Ovary (tissue), 7 donors: ENCODE measurements at regions not wholly inside any gene's neighbourhood (a gene's known extent, or its start where the extent isn't known, plus 50 kb on each side); places are given as distances from the start of the nearest gene placed in this dataset.

Experiments
- DNase-seq, 5 donors: peaks; one replicate each; pipeline ENCODE4 v3.0.0-alpha.2; 2019 to 2020
- H3K27ac ChIP-seq, 2 donors: fragments of 200-600 bp; one replicate each; pipeline versions ENCODE4 v1.5.1 to v1.8.0; 2019 to 2022
- H3K27me3 ChIP-seq: fragments of 200-600 bp; one replicate; pipeline ENCODE4 v1.8.0; 2022
- H3K36me3 ChIP-seq: fragments of 200-600 bp; sonication (generic); one replicate; pipeline ENCODE4 v1.5.1; 2019
- H3K4me1 ChIP-seq: one replicate; pipeline ENCODE4 v1.8.1; 2013; ENCODE audit warnings: mild to moderate bottlenecking, moderate library complexity; ENCODE audit not compliant: insufficient read depth
- H3K4me3 ChIP-seq: fragments of 200-600 bp; sonication (generic); one replicate; pipeline ENCODE4 v1.5.1; 2017
- H3K9me3 ChIP-seq, 2 donors: fragments of 200-600 bp in 1 of 2; sonication (generic) in 1 of 2; one replicate each; pipeline versions ENCODE4 v1.5.1 to v1.8.1; 2013 to 2019; ENCODE audit warnings: mild to moderate bottlenecking in 1 of 2, moderate library complexity in 1 of 2
- EP300 ChIP-seq: sonication (generic); formaldehyde crosslinking; IDR thresholded peaks from one replicate; pipeline ENCODE4 v1.6.1; 2017; ENCODE audit warnings: antibody characterized with exemption
- POLR2A ChIP-seq: fragments of 450-650 bp; IDR thresholded peaks from one replicate; pipeline ENCODE4 v1.6.1; 2017; ENCODE audit warnings: antibody characterized with exemption, mild to moderate bottlenecking, moderate library complexity
- WGBS, 3 donors: extraction: QIAGEN DNeasy Blood & Tissue Kit in 1 of 3; methylation state at CpG; one replicate each; pipeline versions ENCODE4 v1.1.5 to v1.1.7; 2013 to 2017; 5-methylcytosine and 5-hydroxymethylcytosine counted together
- intact Hi-C, 4 donors: fragments of 100-400 bp; cut with DNase I; formaldehyde crosslinking; loops; one replicate each; pipeline versions ENCODE4 v1.11.0 to v1.15.1; 2022 to 2023
- TF ChIP-seq, protein P1 (sequence below), 3 donors: fragments of 450-650 bp in 2 of 3; fragments of 200-600 bp in 1 of 3; IDR thresholded peaks; one replicate each; pipeline versions ENCODE4 v1.5.1 to v1.8.0; 2016 to 2022; ENCODE audit warnings: antibody characterized with exemption in 3 of 3, mild to moderate bottlenecking in 1 of 3
- donor health status: DM: no; HTN: no; CAD: no; lungs with moderate emphysema.
- donor health status: DM: no; HTN: no; CAD: no.
- donor health status: Bipolar disorder and iron deficiency.
- donor health status: DM: no; HTN: no; CAD: no.
- donor health status: DM: yes; HTN: yes; CAD: no.

DNA sequence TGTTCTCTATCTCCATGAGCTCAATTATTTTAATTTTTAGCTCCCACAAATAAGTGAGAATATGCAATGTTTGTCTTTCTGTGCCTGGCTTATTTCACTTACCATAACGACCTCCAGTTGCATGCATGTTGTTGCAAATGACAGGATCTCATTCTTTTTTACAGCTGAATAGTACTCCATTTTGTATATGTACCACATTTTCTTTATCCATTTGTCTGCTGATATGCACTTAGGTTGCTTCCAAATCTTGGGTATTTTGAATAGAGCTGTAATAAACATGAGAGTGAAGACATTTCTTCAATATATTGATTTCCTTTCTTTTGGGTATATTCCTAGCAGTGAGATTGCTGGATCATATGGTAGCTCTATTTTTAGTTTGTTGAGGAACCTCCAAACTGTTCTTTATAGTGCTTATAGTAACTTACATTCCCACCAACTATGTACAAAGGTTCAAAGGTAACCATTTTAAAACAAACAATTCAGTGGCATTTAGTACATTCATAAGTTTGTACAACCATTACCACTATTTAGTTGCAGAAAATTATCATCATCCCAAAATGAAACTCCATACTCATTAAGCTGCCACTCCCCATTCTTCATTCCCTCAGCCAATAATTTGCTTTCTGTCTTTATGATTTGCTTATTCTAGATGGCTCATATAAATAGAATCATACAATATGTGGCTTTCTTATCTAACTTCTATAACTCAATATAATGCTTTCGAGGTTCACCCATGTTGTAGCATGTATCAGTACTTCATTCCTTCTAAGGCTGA, 255.9 kb upstream of the NFIA start:
- H3K27ac ChIP-seq: no peak overlapping the region
- intact Hi-C loops: no loop called here
- H3K4me1 ChIP-seq: no peaks in the 10 kb centered on the region

DNA sequence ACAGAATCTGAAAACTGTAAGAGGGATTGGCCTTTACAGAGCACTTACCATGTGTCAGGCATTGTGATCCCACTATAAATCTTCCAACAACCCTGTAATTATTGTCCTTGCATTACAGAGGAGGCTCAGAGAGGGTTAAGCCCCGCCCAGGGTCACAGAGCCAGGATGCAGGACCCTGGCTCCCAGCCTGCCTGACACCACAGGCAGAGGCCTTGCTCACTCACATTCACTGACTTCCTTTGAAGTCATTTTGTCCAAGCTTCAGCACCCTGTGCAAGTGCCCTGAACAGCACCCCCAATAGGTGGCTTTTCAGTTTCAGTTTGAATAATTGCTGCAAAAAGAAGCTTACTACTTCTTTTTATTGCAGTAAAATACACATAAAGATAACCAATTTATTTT, 256.8 kb upstream of the NFIA start:
- Histone ChIP-seq H3K27me3 (no peaks in the 10 kb centered on the region), H3K4me1 (no peaks in the 10 kb centered on the region), H3K4me3 (no peak overlapping the region), H3K27ac (no peak overlapping the region), H3K9me3 (no peaks in the 10 kb centered on the region), H3K36me3 (no peaks in the 10 kb centered on the region)
- intact Hi-C loops: no loop called here
- TF ChIP-seq, protein P1, sequence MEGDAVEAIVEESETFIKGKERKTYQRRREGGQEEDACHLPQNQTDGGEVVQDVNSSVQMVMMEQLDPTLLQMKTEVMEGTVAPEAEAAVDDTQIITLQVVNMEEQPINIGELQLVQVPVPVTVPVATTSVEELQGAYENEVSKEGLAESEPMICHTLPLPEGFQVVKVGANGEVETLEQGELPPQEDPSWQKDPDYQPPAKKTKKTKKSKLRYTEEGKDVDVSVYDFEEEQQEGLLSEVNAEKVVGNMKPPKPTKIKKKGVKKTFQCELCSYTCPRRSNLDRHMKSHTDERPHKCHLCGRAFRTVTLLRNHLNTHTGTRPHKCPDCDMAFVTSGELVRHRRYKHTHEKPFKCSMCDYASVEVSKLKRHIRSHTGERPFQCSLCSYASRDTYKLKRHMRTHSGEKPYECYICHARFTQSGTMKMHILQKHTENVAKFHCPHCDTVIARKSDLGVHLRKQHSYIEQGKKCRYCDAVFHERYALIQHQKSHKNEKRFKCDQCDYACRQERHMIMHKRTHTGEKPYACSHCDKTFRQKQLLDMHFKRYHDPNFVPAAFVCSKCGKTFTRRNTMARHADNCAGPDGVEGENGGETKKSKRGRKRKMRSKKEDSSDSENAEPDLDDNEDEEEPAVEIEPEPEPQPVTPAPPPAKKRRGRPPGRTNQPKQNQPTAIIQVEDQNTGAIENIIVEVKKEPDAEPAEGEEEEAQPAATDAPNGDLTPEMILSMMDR (IDR thresholded peaks at IDR 0.05): no peak
- TF ChIP-seq POLR2A (no peak), EP300 (no peak)
- no peak for DNase-seq
- WGBS, 3 donors: 89 to 100% (median 100%) methylated on average over 1 of the region's 1 CpG

More for the DNA sequence above, 255.9 kb upstream of the NFIA start:
- TF ChIP-seq EP300 (no peak), POLR2A (no peak)
- TF ChIP-seq, protein P1 (IDR thresholded peaks at IDR 0.05): no peak
- WGBS, 3 donors: 86 to 92% (median 90%) methylated on average over 2 of the region's 2 CpGs
- H3K27me3 ChIP-seq: no peaks in the 10 kb centered on the region
- no peaks in the 10 kb centered on the region for H3K36me3 ChIP-seq
- H3K9me3 ChIP-seq: no peaks in the 10 kb centered on the region
- no peak for DNase-seq
- no peak overlapping the region for H3K4me3 ChIP-seq

DNA sequence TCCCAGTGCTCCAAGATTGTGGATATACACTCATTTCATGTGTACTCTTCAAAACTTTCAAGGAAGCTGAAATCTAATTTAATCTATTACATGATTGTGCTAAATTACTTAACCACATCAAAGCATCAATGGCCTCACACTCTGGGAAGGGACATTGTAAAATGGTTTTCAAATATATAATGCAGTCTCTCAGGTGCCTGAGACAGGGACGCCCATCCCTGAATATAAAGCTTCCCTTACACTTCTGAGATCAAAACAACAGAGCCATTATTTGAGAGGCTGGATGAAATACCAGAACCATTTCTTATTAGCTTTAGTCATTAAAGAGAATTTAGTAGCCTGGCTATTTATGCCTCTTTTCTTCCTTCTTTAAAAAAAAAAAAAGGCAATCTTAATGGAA, 259.2 kb upstream of the NFIA start:
- TF ChIP-seq, protein P1 (IDR thresholded peaks at IDR 0.05): no peak
- TF ChIP-seq EP300: no peak
- no peak for TF ChIP-seq POLR2A
- H3K4me1 ChIP-seq: no peaks in the 10 kb centered on the region
- DNase-seq: no peak
- no peaks in the 10 kb centered on the region for H3K27me3 ChIP-seq
- H3K27ac ChIP-seq: no peak overlapping the region
- H3K9me3 ChIP-seq: no peaks in the 10 kb centered on the region
- H3K4me3 ChIP-seq: no peak overlapping the region
- 78 to 90% (median 86%) methylated on average over 1 of the region's 1 CpG for WGBS, 3 donors
- intact Hi-C loops: no loop called here
- no peaks in the 10 kb centered on the region for H3K36me3 ChIP-seq

DNA sequence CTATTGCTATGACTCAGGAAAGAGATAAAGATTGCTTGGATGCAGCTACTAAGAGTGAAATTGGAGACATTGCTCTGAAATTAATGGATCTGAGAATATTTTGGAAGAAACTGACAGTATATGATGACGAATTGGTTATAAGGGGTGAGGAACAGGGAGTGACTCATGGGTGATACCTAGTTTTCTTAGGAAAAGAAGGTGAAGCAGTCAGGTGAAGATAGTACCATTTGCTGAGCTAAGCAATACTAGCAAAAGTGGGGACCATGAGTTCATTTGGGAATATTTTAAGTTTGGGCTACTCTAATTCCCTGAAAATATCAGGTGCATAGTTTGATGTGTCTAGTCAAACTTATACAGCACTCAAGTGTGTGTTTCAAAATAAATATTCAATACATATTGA, 260.1 kb upstream of the NFIA start:
- H3K9me3 ChIP-seq: no peaks in the 10 kb centered on the region
- intact Hi-C loops: no loop called here
- WGBS, 3 donors: 67 to 72% (median 70%) methylated on average over 1 of the region's 1 CpG
- DNase-seq: no peak
- TF ChIP-seq, protein P1 (IDR thresholded peaks at IDR 0.05): no peak
- TF ChIP-seq EP300 (no peak), POLR2A (no peak)
- H3K4me1 ChIP-seq: no peaks in the 10 kb centered on the region
- H3K4me3 ChIP-seq: no peak overlapping the region
- H3K27me3 ChIP-seq: no peaks in the 10 kb centered on the region
- no peaks in the 10 kb centered on the region for H3K36me3 ChIP-seq
- H3K27ac ChIP-seq: no peak overlapping the region
